MM.1S (cell line): ENCODE measurements at regions not wholly inside any gene's neighbourhood (a gene's known extent, or its start where the extent isn't known, plus 50 kb on each side); places are given as distances from the start of the nearest gene placed in this dataset.

Experiments used
- DNase-seq: peaks from one replicate; pipeline ENCODE4 v3.0.0-alpha.2; 2015
- H2AFZ ChIP-seq: fragments of 300-600 bp; sonication (generic); 2 replicates; pipeline ENCODE4 v1.6.0; 2016; ENCODE audit warnings: antibody characterized with exemption, low read length
- H3F3A ChIP-seq: fragments of 300-600 bp; sonication (generic); 2 replicates; pipeline ENCODE4 v1.6.1; 2016; ENCODE audit warnings: mild to moderate bottlenecking, antibody characterized with exemption, low read length, moderate library complexity, mixed read lengths; ENCODE audit not compliant: insufficient read depth
- H3K27ac ChIP-seq: fragments of 300-600 bp; sonication (generic); 2 replicates; pipeline ENCODE4 v1.5.1; 2016; ENCODE audit warnings: mild to moderate bottlenecking, low read length
- H3K27me3 ChIP-seq: fragments of 300-600 bp; sonication (generic); replicated peaks from 2 replicates; pipeline ENCODE4 v1.6.0; 2016; ENCODE audit warnings: low read length; ENCODE audit not compliant: insufficient read depth
- H3K36me3 ChIP-seq: fragments of 300-600 bp; sonication (generic); replicated peaks from 2 replicates; pipeline ENCODE4 v1.6.1; 2016; ENCODE audit warnings: mild to moderate bottlenecking, low read length, mixed read lengths; ENCODE audit not compliant: insufficient read depth
- H3K4me1 ChIP-seq: fragments of 300-600 bp; sonication (generic); 2 replicates; pipeline ENCODE4 v1.6.1; 2016; ENCODE audit warnings: low read length, mixed read lengths
- H3K4me2 ChIP-seq: fragments of 300-600 bp; sonication (generic); 2 replicates; pipeline ENCODE4 v1.6.0; 2016; ENCODE audit warnings: low read depth, low read length
- H3K4me3 ChIP-seq: fragments of 300-600 bp; sonication (generic); 2 replicates; pipeline ENCODE4 v1.5.1; 2016; ENCODE audit warnings: low read length, mixed read lengths
- H3K79me2 ChIP-seq: fragments of 300-600 bp; sonication (generic); 2 replicates; pipeline ENCODE4 v1.6.1; 2016; ENCODE audit warnings: mixed run types, low read length, mixed read lengths
- H3K9ac ChIP-seq: fragments of 300-600 bp; sonication (generic); 2 replicates; pipeline ENCODE4 v1.6.1; 2016; ENCODE audit warnings: low read length, mixed read lengths
- H3K9me2 ChIP-seq: fragments of 300-600 bp; sonication (generic); replicated peaks from 2 replicates; pipeline ENCODE4 v1.6.1; 2016; ENCODE audit warnings: mild to moderate bottlenecking, low read length, mixed read lengths; ENCODE audit not compliant: insufficient read depth
- H3K9me3 ChIP-seq: fragments of 300-600 bp; sonication (generic); replicated peaks from 2 replicates; pipeline ENCODE4 v1.6.1; 2016; ENCODE audit warnings: mild to moderate bottlenecking, low read length, mixed read lengths; ENCODE audit not compliant: insufficient read depth
- H4K20me1 ChIP-seq: fragments of 300-600 bp; sonication (generic); 2 replicates; pipeline ENCODE4 v1.6.1; 2016; ENCODE audit warnings: mild to moderate bottlenecking, low read length, moderate library complexity, mixed read lengths; ENCODE audit not compliant: insufficient read depth
- EZH2 ChIP-seq: fragments of 300-600 bp; sonication (generic); optimal IDR thresholded peaks from 2 replicates; pipeline ENCODE3; 2017; ENCODE audit warnings: low read depth, mild to moderate bottlenecking, antibody characterized with exemption, low read length, mixed read lengths
- EZH2phosphoT487 ChIP-seq: fragments of 300-600 bp; sonication (generic); IDR thresholded peaks from 2 replicates; pipeline ENCODE4 v1.6.1; 2018; ENCODE audit warnings: antibody characterized with exemption, low read length
- TF ChIP-seq, protein P1 (sequence below): fragments of 300-600 bp; sonication (generic); IDR thresholded peaks from 2 replicates; pipeline ENCODE4 v1.5.1; 2016; ENCODE audit warnings: antibody characterized with exemption, low read length, mixed read lengths

DNA sequence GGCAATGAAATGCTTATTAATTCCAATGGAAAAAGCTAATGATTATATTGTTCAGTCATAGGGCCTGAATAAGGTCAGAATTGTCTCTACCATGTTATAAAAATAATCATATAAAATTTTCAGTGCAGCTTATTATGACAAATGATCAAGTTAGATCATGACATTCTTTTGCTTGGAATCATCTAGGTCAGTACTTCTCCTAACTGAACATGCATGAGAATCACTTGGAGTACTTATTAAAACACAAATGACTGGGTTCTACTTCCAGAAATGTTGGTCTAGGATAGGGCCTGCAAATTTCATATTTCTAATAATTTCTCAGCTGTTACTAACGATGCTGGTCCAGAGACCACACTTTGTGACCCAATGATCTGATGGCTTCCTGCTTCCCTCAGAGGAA is 806.0 kb upstream of the ZNF608 start:
- H3K4me2 ChIP-seq = no peak overlapping the region
- no peaks in the 10 kb centered on the region for H3F3A ChIP-seq
- no peak overlapping the region for H3K4me3 ChIP-seq
- no peaks in the 10 kb centered on the region for H3K9me3 ChIP-seq
- H3K79me2 ChIP-seq = no peaks in the 10 kb centered on the region
- no peaks in the 10 kb centered on the region for H3K36me3 ChIP-seq
- H3K4me1 ChIP-seq = no peaks in the 10 kb centered on the region
- no peak overlapping the region for H3K27ac ChIP-seq
- no peaks in the 10 kb centered on the region for H3K9me2 ChIP-seq
- TF ChIP-seq, protein P1, sequence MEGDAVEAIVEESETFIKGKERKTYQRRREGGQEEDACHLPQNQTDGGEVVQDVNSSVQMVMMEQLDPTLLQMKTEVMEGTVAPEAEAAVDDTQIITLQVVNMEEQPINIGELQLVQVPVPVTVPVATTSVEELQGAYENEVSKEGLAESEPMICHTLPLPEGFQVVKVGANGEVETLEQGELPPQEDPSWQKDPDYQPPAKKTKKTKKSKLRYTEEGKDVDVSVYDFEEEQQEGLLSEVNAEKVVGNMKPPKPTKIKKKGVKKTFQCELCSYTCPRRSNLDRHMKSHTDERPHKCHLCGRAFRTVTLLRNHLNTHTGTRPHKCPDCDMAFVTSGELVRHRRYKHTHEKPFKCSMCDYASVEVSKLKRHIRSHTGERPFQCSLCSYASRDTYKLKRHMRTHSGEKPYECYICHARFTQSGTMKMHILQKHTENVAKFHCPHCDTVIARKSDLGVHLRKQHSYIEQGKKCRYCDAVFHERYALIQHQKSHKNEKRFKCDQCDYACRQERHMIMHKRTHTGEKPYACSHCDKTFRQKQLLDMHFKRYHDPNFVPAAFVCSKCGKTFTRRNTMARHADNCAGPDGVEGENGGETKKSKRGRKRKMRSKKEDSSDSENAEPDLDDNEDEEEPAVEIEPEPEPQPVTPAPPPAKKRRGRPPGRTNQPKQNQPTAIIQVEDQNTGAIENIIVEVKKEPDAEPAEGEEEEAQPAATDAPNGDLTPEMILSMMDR = no peak
- no peak for TF ChIP-seq EZH2
- TF ChIP-seq EZH2phosphoT487 = no peak
- no peak overlapping the region for H3K9ac ChIP-seq
- H2AFZ ChIP-seq = no peak overlapping the region
- DNase-seq = no peak
- H3K27me3 ChIP-seq = no peaks in the 10 kb centered on the region
- no peaks in the 10 kb centered on the region for H4K20me1 ChIP-seq

DNA sequence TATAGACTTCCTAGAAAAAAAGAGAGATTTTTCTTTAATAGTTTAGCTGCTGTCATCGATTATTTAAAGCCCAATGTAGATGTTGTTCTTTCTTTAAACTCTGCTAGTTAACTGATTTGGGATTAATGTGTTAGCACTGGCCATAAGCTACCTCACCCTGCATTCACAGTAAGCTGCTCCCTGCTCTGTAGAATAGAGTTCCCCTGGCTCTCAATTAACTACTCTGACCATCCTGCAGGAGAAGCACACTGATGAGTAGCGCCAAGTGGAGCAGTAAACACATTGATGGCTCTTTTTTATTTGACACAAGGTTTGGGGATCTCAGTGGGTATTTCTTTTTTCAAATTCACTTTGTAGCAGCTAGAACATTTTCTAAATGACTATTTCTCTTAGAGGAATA is 807.9 kb upstream of the ZNF608 start:
- H3K36me3 ChIP-seq = no peaks in the 10 kb centered on the region
- no peak overlapping the region for H3K9ac ChIP-seq
- no peaks in the 10 kb centered on the region for H3K9me3 ChIP-seq

DNA sequence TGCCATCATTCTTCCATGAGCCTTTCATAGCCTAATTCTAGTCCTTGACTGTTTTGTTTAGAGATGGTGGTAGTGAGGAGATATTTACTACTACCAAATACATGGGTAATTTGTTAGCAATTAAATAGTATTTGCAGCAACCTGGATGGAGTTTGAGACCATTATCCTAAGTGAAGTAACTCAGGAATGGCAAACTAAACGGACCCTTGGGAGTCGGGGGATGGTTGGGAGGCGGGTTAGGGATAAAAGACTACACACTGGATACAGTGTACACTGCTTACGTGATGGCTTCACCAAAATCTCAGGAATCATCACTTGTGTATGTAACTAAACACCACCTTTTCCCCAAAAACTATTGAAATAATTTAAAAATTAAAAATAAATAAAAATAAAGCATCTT is 809.2 kb upstream of the ZNF608 start:
- Histone ChIP-seq H3K4me2 (no peak overlapping the region), H3K9me2 (no peaks in the 10 kb centered on the region), H3K4me1 (no peaks in the 10 kb centered on the region), H3K36me3 (no peaks in the 10 kb centered on the region), H3K4me3 (no peak overlapping the region), H3K9ac (no peak overlapping the region), H3K9me3 (no peaks in the 10 kb centered on the region), H3K27me3 (no peaks in the 10 kb centered on the region), H3K79me2 (no peaks in the 10 kb centered on the region), H3F3A (no peaks in the 10 kb centered on the region), H2AFZ (no peak overlapping the region), H4K20me1 (no peaks in the 10 kb centered on the region), H3K27ac (no peak overlapping the region)
- TF ChIP-seq EZH2phosphoT487 (no peak), EZH2 (no peak)
- TF ChIP-seq, protein P1 = no peak
- DNase-seq = no peak

More for the DNA sequence above, 807.9 kb upstream of the ZNF608 start:
- TF ChIP-seq EZH2 = no peak
- TF ChIP-seq, protein P1 = no peak
- TF ChIP-seq EZH2phosphoT487 = no peak
- no peak overlapping the region for H3K4me2 ChIP-seq
- no peak for DNase-seq
- no peak overlapping the region for H3K4me3 ChIP-seq
- H3F3A ChIP-seq = no peaks in the 10 kb centered on the region
- no peaks in the 10 kb centered on the region for H3K79me2 ChIP-seq
- no peaks in the 10 kb centered on the region for H3K9me2 ChIP-seq
- no peaks in the 10 kb centered on the region for H4K20me1 ChIP-seq
- no peaks in the 10 kb centered on the region for H3K27me3 ChIP-seq
- no peak overlapping the region for H2AFZ ChIP-seq
- no peak overlapping the region for H3K27ac ChIP-seq
- H3K4me1 ChIP-seq = no peaks in the 10 kb centered on the region
